Psoas muscle (tissue), 7 donors: ENCODE measurements at regions not wholly inside any gene's neighbourhood (a gene's known extent, or its start where the extent isn't known, plus 50 kb on each side); places are given as distances from the start of the nearest gene placed in this dataset.

Experiments
- ATAC-seq, 4 donors: fragments of 200-7000 bp; cut with Tn5 transposase; one replicate each; pipeline ENCODE4 v1.9.1; 2020; ENCODE audit warnings: moderate library complexity in 3 of 4, mild to moderate bottlenecking in 2 of 4
- DNase-seq, 2 donors: peaks; one replicate each; pipeline ENCODE4 v3.0.0-alpha.2; 2020
- H3K27ac ChIP-seq: fragments of 200-600 bp; one replicate; pipeline ENCODE4 v1.8.0; 2022
- H3K27me3 ChIP-seq, 3 donors: fragments of 200-600 bp in 1 of 3; one replicate each; pipeline versions ENCODE4 v1.6.1 to v1.8.0; 2013 to 2022; ENCODE audit warnings: low read length in 2 of 3, mild to moderate bottlenecking in 2 of 3, moderate library complexity in 1 of 3; ENCODE audit not compliant: insufficient read depth in 3 of 3
- H3K36me3 ChIP-seq, 2 donors: fragments of 200-600 bp in 1 of 2; one replicate each; pipeline versions ENCODE4 v1.6.1 to v1.8.0; 2013 to 2022; ENCODE audit warnings: low read depth in 1 of 2, mild to moderate bottlenecking in 1 of 2, moderate library complexity in 1 of 2; ENCODE audit not compliant: insufficient read depth in 1 of 2
- H3K4me1 ChIP-seq: fragments of 200-600 bp; one replicate; pipeline ENCODE4 v1.8.0; 2022
- H3K4me3 ChIP-seq: fragments of 200-600 bp; one replicate; pipeline ENCODE4 v1.8.0; 2022; ENCODE audit warnings: mild to moderate bottlenecking
- H3K9me3 ChIP-seq: fragments of 200-600 bp; one replicate; pipeline ENCODE4 v1.8.0; 2022
- WGBS, 3 donors: extraction: QIAGEN DNeasy Blood & Tissue Kit; methylation state at CpG; one replicate each; pipeline versions ENCODE4 v1.1.6 to v1.1.7; 2013; 5-methylcytosine and 5-hydroxymethylcytosine counted together
- intact Hi-C, 2 donors: fragments of 100-400 bp; cut with DNase I; formaldehyde crosslinking; loops; one replicate each; pipeline versions ENCODE4 v1.11.0 to v1.14.2; 2022
- TF ChIP-seq, protein P1 (sequence below): fragments of 200-600 bp; IDR thresholded peaks from one replicate; pipeline ENCODE4 v1.8.0; 2022; ENCODE audit warnings: antibody characterized with exemption
- donor health status: healthy with polysubstance abuse.
- donor health status: DM: no; HTN: no; CAD: no; lungs with moderate emphysema.
- donor health status: Bipolar disorder and iron deficiency.
- donor health status: healthy.
- donor health status: DM: yes; HTN: yes; CAD: no.
- donor health status: DM: no; HTN: no; CAD: no.
- donor health status: DM: yes; HTN: yes; CAD: no.

DNA sequence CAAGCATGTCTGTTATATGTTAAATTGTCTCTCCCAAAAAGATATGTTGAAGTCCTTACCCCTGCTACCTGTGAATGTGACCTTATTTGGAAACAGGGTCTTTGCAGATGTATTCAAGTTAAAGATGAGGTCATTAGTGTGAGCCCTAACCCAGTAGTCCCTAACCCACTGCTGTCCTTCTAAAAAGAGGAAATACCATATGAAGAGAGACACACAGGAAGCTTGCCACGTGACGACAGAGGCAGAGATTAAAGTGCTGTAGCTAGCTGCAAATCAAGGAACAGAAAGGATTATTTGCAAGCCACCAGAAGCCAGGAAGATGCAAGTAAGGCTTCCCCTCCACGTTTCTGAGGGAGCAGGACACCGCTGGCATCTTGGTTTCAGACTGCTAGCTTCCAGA is 150.1 kb downstream of the HNRNPD start:
- no peak overlapping the region for H3K4me3 ChIP-seq
- H3K4me1 ChIP-seq, result no peaks in the 10 kb centered on the region
- DNase-seq, result no peak
- ATAC-seq, result no peak
- WGBS, 3 donors, result 20 to 23% (median 22%) methylated on average over 4 of the region's 4 CpGs
- no peaks in the 10 kb centered on the region for H3K36me3 ChIP-seq
- TF ChIP-seq, protein P1, sequence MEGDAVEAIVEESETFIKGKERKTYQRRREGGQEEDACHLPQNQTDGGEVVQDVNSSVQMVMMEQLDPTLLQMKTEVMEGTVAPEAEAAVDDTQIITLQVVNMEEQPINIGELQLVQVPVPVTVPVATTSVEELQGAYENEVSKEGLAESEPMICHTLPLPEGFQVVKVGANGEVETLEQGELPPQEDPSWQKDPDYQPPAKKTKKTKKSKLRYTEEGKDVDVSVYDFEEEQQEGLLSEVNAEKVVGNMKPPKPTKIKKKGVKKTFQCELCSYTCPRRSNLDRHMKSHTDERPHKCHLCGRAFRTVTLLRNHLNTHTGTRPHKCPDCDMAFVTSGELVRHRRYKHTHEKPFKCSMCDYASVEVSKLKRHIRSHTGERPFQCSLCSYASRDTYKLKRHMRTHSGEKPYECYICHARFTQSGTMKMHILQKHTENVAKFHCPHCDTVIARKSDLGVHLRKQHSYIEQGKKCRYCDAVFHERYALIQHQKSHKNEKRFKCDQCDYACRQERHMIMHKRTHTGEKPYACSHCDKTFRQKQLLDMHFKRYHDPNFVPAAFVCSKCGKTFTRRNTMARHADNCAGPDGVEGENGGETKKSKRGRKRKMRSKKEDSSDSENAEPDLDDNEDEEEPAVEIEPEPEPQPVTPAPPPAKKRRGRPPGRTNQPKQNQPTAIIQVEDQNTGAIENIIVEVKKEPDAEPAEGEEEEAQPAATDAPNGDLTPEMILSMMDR, result no peak
- H3K27me3 ChIP-seq, result no peaks in the 10 kb centered on the region
- H3K9me3 ChIP-seq, result no peaks in the 10 kb centered on the region
- no peak overlapping the region for H3K27ac ChIP-seq
- intact Hi-C loops, result no loop called here

DNA sequence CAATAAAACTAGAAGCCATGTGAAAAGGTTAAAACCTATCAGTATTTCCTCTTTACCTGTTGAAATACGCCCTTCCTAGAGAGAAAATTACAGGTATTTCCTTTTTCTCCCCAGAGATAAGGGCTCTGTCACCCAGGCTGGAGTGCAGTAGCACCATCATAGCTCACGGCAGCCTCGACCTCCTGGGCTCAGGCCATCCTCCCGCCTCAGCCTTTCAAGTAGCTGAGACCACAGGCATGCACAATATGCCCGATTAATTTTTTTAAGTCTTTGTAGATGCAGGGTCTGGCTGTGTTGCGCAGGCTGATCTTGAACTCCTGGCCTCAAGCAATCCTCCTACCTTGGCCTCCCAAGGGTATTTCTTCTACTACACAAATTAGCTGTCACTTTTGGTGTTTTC is 154.4 kb downstream of the HNRNPD start:
- TF ChIP-seq, protein P1, result no peak
- no peaks in the 10 kb centered on the region for H3K4me1 ChIP-seq
- H3K36me3 ChIP-seq, result no peaks in the 10 kb centered on the region
- no peak for DNase-seq
- no peaks in the 10 kb centered on the region for H3K27me3 ChIP-seq
- intact Hi-C loops, result no loop called here
- no peak for ATAC-seq
- no peak overlapping the region for H3K4me3 ChIP-seq
- WGBS, 3 donors, result 71 to 89% (median 80%) methylated on average over 6 of the region's 6 CpGs
- H3K27ac ChIP-seq, result no peak overlapping the region
- no peaks in the 10 kb centered on the region for H3K9me3 ChIP-seq

DNA sequence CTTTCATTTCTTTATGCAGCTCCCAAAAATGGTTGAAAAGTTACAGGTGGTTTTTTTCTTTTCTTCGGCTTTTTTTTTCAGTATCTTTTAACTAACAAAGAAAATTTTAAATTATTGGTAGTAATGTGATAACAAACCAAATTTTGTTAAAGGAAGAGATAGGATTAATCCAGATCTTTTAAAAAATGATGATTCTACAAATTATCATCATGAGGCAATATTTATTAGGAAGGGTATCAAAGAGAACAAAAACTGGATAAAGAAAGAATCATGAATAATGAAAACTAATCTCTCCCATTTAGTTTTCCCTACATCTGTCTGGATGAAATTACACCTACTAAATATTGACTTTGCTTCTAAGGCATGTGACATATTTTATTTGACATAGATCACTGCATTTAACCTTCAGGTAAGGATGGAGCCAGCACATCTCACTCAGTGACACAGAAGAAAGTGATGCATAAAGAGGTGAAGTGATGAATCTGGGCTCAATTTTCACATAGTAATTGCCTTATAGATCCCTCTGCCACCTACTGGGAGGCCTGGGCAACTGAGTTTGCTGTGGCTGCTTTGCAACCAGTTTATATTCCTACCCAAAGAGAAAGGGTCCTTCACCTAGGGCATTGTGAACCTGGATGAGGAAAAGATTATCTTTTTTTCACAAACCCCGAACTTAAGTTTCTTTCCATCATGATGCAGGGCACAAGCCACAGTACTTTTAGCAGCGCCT is 155.6 kb downstream of the HNRNPD start:
- no peaks in the 10 kb centered on the region for H3K4me1 ChIP-seq
- intact Hi-C loops, result no loop called here
- WGBS, 3 donors, result 84 to 91% (median 87%) methylated on average over 3 of the region's 3 CpGs
- DNase-seq, result no peak
- H3K36me3 ChIP-seq, result no peaks in the 10 kb centered on the region
- no peak overlapping the region for H3K27ac ChIP-seq
- no peaks in the 10 kb centered on the region for H3K9me3 ChIP-seq
- H3K4me3 ChIP-seq, result no peak overlapping the region
- ATAC-seq, result no peak
- TF ChIP-seq, protein P1, result no peak
- no peaks in the 10 kb centered on the region for H3K27me3 ChIP-seq

DNA sequence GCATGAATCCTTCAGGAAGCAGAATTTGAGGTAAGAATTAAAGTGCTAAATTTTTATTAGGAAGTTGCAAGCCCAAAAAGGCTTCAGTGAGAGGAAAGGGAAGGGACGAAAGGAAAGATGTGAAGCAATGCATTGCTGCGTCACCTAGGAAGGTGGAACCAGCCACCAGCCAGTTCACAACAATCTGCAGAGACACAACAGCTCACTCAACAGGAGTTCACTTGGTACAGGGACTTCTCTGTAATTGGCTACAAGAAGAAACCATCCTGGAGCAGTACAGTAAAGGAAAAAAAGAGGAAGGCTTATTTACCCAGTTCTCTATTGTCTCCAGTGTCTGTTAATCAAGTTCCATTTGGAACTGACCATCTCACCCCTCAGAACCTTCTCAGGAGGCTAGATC is 157.6 kb downstream of the HNRNPD start:
- Histone ChIP-seq H3K4me3 (no peak overlapping the region), H3K27me3 (no peaks in the 10 kb centered on the region), H3K27ac (no peak overlapping the region), H3K4me1 (no peaks in the 10 kb centered on the region), H3K36me3 (no peaks in the 10 kb centered on the region), H3K9me3 (no peaks in the 10 kb centered on the region)
- intact Hi-C loops, result no loop called here
- TF ChIP-seq, protein P1, result no peak
- ATAC-seq, result no peak
- DNase-seq, result no peak
- 88 to 100% (median 89%) methylated on average over 2 of the region's 2 CpGs for WGBS, 3 donors

DNA sequence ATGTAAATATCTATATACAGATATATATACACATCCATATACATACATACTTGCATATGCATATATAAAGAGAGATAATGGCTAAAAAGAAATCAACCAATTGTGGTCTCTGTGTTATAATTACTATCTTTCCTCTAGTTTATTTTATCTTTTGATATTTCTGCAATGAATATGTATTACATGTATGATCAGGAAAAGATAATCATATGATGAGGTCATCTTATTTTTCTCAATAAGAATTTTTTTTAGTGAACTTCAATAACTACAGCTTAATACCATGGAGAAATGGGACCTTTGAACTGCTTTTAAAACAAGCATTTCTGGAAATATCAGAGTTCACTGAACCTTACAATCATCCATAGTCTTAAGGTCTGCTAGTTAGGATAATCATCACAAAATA is 158.0 kb downstream of the HNRNPD start:
- Histone ChIP-seq H3K36me3 (no peaks in the 10 kb centered on the region), H3K4me3 (no peak overlapping the region), H3K27me3 (no peaks in the 10 kb centered on the region), H3K27ac (no peak overlapping the region), H3K9me3 (no peaks in the 10 kb centered on the region), H3K4me1 (no peaks in the 10 kb centered on the region)
- intact Hi-C loops, result no loop called here
- ATAC-seq (no peak), DNase-seq (no peak)
- TF ChIP-seq, protein P1, result no peak
